SK-N-MC (cell line): ENCODE measurements at regions not wholly inside any gene's neighbourhood (a gene's known extent, or its start where the extent isn't known, plus 50 kb on each side); places are given as distances from the start of the nearest gene placed in this dataset.

ENCODE experiments used
- EZH2 ChIP-seq: fragments of 200-600 bp; sonication (generic); IDR thresholded peaks from one replicate; pipeline ENCODE4 v1.6.1; 2017; ENCODE audit warnings: antibody characterized with exemption
- FOXP2 ChIP-seq: optimal IDR thresholded peaks from 2 replicates; pipeline ENCODE3; 2011; ENCODE audit warnings: mild to moderate bottlenecking, moderate library complexity; ENCODE audit not compliant: insufficient read depth; ENCODE audit errors: extremely low read length, control extremely low read depth
- POLR2AphosphoS5 ChIP-seq: IDR thresholded peaks from 2 replicates; pipeline ENCODE4 v1.6.1; 2012; ENCODE audit warnings: mild to moderate bottlenecking, low read depth, low read length, borderline replicate concordance

DNA sequence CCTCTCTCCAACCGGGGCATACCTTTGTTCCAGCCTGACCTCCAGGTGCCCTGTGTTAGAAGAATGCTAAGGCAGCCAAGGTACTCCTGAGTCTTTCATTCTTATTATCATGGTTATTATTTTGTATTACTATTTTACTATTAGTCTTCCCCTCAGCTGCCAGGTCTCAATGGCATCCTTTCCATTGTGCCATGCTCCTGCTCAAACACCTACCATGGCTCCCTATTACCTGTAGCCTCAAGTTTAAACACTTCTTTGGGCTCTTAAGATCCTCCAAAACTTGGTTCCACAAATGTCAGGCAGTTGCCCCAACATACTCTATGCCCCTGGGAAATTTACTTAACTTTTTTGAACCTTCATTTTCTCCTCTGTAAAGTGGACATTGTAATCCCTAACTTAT lies 130.4 kb downstream of the CHST1 start:
- no peak for TF ChIP-seq EZH2
- TF ChIP-seq POLR2AphosphoS5, result no peak
- no peak for TF ChIP-seq FOXP2
